GM19328 (cell line): ENCODE measurements at regions not wholly inside any gene's neighbourhood (a gene's known extent, or its start where the extent isn't known, plus 50 kb on each side); places are given as distances from the start of the nearest gene placed in this dataset.

Experiments used
- ATAC-seq: cut with Tn5 transposase; IDR thresholded peaks from one replicate; pipeline ENCODE4 v1.9.1; 2021; ENCODE audit warnings: mild to moderate bottlenecking, moderate library complexity; ENCODE audit not compliant: unreplicated experiment

- ATAC-seq = no peak
Observed at GRCh38 chr9:19600538-19600937, 188.3 kb downstream of the SLC24A2 start.

GRCh38 chr9:19598722-19599121 is 189.9 kb downstream of the ACER2 start:
- no peak for ATAC-seq

GRCh38 chr9:19597176-19597575 is 188.4 kb downstream of the ACER2 start:
- no peak for ATAC-seq

- no peak for ATAC-seq
Observed at GRCh38 chr9:19595003-19595402, 186.2 kb downstream of the ACER2 start.

- no peak for ATAC-seq
Observed at GRCh38 chr9:19587678-19588077, 178.9 kb downstream of the ACER2 start.

GRCh38 chr9:19583890-19584289 is 175.1 kb downstream of the ACER2 start:
- ATAC-seq = no peak

GRCh38 chr9:19577411-19577810 is 168.6 kb downstream of the ACER2 start:
- ATAC-seq = no peak

GRCh38 chr9:19568946-19569345 is 160.1 kb downstream of the ACER2 start:
- ATAC-seq = no peak

- ATAC-seq = no peak
Observed at GRCh38 chr9:19564396-19565061, 155.7 kb downstream of the ACER2 start.

- no peak for ATAC-seq
Observed at GRCh38 chr9:19555214-19555613, 146.4 kb downstream of the ACER2 start.

DNA sequence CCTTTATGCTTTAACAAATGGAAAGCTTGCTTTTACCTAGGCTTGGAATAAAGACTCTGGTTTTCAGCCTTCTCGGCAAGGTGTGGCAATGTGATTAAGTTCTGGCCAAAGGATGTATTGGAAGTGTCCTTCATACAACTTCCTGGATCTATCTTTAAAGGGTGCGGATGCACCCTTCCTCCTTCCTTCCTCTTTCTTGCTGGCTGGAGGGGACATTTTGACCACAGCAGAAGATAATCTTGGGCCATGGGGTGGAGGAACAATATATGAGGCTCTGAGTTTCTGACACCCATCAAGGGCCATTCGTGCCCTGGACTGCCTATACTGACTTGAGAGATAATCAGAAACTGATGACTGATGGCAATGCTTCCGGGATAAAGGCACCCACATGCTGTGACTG is 145.7 kb downstream of the ACER2 start:
- ATAC-seq = no peak

GRCh38 chr9:19553441-19553840 is 144.6 kb downstream of the ACER2 start:
- ATAC-seq = no peak

DNA sequence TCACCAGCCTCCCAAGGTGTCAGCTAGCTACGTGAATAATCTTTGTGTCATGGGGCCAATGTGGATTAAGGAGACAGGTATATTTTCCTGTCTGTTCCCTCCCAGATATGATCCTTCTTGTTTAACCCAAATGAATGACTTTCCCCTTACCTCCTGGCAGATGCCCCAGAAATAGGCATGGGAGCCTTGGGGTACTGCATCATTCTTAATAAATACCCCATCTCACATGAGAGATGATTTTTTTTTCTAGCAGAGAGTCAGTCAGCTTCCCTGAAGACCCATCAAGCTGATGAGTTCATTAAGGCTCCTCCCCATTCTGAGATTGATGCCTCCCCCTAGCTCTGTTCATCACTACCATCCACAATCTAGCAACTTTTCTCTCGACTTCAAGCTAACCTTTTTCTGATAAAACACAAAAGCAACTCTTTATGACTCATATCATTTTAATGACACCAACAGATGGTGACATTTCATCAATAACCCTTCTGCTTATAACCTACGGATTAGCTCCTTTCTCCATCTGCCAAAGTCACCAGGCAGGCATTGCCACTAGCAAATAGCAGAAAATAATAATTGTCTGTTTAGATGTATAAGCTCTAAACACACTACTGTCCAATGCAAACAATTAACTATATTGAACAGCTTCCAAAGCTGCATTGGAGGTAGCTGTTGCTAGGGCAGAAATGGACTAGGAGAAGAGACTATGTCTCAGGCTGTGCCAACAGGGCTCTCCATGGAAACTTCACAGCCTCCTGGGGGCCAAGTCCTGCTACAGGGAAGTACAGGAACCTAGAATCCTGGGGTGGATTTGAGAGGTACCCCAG is 143.7 kb downstream of the ACER2 start:
- no peak for ATAC-seq

- peak; percentile 47 for ATAC-seq
Observed at GRCh38 chr9:19551124-19551929, 142.5 kb downstream of the ACER2 start.

- no peak for ATAC-seq
Observed at GRCh38 chr9:19550009-19550408, 141.2 kb downstream of the ACER2 start.

GRCh38 chr9:19533373-19533772 is 124.6 kb downstream of the ACER2 start:
- ATAC-seq = no peak

GRCh38 chr9:19527663-19528062 is 118.9 kb downstream of the ACER2 start:
- no peak for ATAC-seq

DNA sequence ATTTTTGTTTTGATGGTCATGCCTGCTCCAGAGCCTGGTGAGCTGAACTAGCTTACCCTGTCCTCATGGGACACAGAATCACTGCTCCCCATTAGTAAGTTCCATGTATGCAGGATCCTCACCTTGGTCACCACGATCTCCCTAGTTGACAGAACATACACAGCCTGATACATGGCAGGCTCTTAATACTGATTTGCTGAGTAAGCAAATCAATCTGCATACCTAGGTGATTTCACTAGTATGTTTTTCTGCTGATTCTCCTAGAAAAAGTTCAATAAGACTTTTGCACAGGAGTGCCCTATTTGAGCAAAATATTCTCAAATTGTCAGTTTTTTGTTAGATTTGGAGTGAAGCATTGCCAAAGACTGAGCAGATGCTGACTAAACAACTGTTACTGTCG is 113.7 kb downstream of the ACER2 start:
- no peak for ATAC-seq

DNA sequence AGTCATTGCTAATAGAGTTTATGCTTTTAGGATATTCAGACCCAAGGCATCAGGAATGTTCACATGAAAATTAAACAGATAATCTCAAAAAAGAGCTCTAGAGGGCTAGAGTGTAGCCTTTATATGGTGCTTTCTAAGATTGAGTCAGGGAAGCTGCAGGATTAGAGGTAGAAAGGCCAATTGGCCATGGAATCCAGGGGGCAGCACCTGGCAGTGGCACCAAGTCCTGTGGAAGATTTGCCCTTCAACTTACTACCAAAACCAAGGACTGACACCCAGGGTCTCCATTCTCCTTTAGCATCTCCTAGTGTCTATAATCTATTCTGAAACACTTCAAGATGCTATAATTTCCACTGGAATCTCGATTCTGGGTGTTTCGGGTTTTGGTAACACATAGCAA is 112.4 kb downstream of the ACER2 start:
- ATAC-seq = no peak

- no peak for ATAC-seq
Observed at GRCh38 chr9:19517202-19517942, 108.6 kb downstream of the ACER2 start.

- ATAC-seq = no peak
Observed at GRCh38 chr9:19516348-19516747, 107.5 kb downstream of the ACER2 start.
